Colonic mucosa (tissue), 4 donors: ENCODE measurements at regions not wholly inside any gene's neighbourhood (a gene's known extent, or its start where the extent isn't known, plus 50 kb on each side); places are given as distances from the start of the nearest gene placed in this dataset.

Experiments used
- DNase-seq: peaks from one replicate; pipeline ENCODE4 v3.0.0-alpha.2; 2020
- H3K27ac ChIP-seq: fragments of 200-600 bp; one replicate; pipeline ENCODE4 v1.8.0; 2021
- H3K27me3 ChIP-seq: fragments of 200-600 bp; one replicate; pipeline ENCODE4 v1.8.0; 2021
- H3K36me3 ChIP-seq: fragments of 200-600 bp; one replicate; pipeline ENCODE4 v1.8.0; 2021
- H3K4me1 ChIP-seq: fragments of 200-600 bp; one replicate; pipeline ENCODE4 v1.8.0; 2021; ENCODE audit warnings: mild to moderate bottlenecking
- H3K4me3 ChIP-seq: fragments of 200-600 bp; one replicate; pipeline ENCODE4 v1.8.0; 2021
- H3K9ac ChIP-seq, 2 donors: one replicate each; pipeline ENCODE4 v1.7.0; 2013; ENCODE audit warnings: control low read depth in 2 of 2, low read depth in 2 of 2, low read length in 2 of 2
- H3K9me3 ChIP-seq: fragments of 200-600 bp; one replicate; pipeline ENCODE4 v1.8.0; 2021
- CTCF ChIP-seq: fragments of 200-600 bp; IDR thresholded peaks from one replicate; pipeline ENCODE4 v1.8.0; 2022; ENCODE audit warnings: antibody characterized with exemption, mild to moderate bottlenecking
- intact Hi-C: fragments of 100-400 bp; cut with DNase I; formaldehyde crosslinking; loops from one replicate; pipeline ENCODE4 v1.14.1; 2022
- donor health status: healthy.
- donor health status: DM: no; HTN: no; CAD: no.
- donor health status: DM: no; HTN: no; CAD: no.

GRCh38 chr1:79849388-79849787 is 842.9 kb upstream of the ADGRL4 start:
- Histone ChIP-seq H3K9me3 (no peaks in the 10 kb centered on the region), H3K9ac (no peak overlapping the region), H3K27me3 (no peaks in the 10 kb centered on the region), H3K4me1 (no peaks in the 10 kb centered on the region), H3K27ac (no peak overlapping the region), H3K36me3 (no peaks in the 10 kb centered on the region), H3K4me3 (no peak overlapping the region)
- no peak for TF ChIP-seq CTCF
- intact Hi-C loops, result no loop called here
- DNase-seq, result no peak

GRCh38 chr1:79848316-79848715 is 841.8 kb upstream of the ADGRL4 start:
- Histone ChIP-seq H3K27ac (no peak overlapping the region), H3K36me3 (no peaks in the 10 kb centered on the region), H3K9me3 (no peaks in the 10 kb centered on the region), H3K27me3 (no peaks in the 10 kb centered on the region), H3K4me3 (no peak overlapping the region), H3K4me1 (no peaks in the 10 kb centered on the region), H3K9ac (no peak overlapping the region)
- DNase-seq, result no peak
- TF ChIP-seq CTCF, result no peak
- intact Hi-C loops, result no loop called here

- TF ChIP-seq CTCF, result no peak
- no peak for DNase-seq
- Histone ChIP-seq H3K4me3 (no peak overlapping the region), H3K36me3 (no peaks in the 10 kb centered on the region), H3K9me3 (no peaks in the 10 kb centered on the region), H3K9ac (no peak overlapping the region), H3K27me3 (no peaks in the 10 kb centered on the region), H3K4me1 (no peaks in the 10 kb centered on the region), H3K27ac (no peak overlapping the region)
- intact Hi-C loops, result no loop called here
Observed at GRCh38 chr1:79847700-79848099, 841.2 kb upstream of the ADGRL4 start.

GRCh38 chr1:79845936-79846335 is 839.4 kb upstream of the ADGRL4 start:
- intact Hi-C loops, result no loop called here
- H3K9ac ChIP-seq, result no peak overlapping the region
- no peak for TF ChIP-seq CTCF
- H3K27me3 ChIP-seq, result no peaks in the 10 kb centered on the region
- no peak overlapping the region for H3K4me3 ChIP-seq
- H3K4me1 ChIP-seq, result no peaks in the 10 kb centered on the region
- no peaks in the 10 kb centered on the region for H3K9me3 ChIP-seq
- H3K27ac ChIP-seq, result no peak overlapping the region
- H3K36me3 ChIP-seq, result no peaks in the 10 kb centered on the region
- no peak for DNase-seq

GRCh38 chr1:79842811-79843210 is 836.3 kb upstream of the ADGRL4 start:
- intact Hi-C loops, result no loop called here
- Histone ChIP-seq H3K4me3 (no peak overlapping the region), H3K27me3 (no peaks in the 10 kb centered on the region), H3K4me1 (no peaks in the 10 kb centered on the region), H3K9ac (no peak overlapping the region), H3K36me3 (no peaks in the 10 kb centered on the region), H3K9me3 (no peaks in the 10 kb centered on the region), H3K27ac (no peak overlapping the region)
- no peak for TF ChIP-seq CTCF
- DNase-seq, result no peak

- H3K36me3 ChIP-seq, result no peaks in the 10 kb centered on the region
- TF ChIP-seq CTCF, result no peak
- DNase-seq, result no peak
- no peak overlapping the region for H3K27ac ChIP-seq
- intact Hi-C loops, result no loop called here
- no peak overlapping the region for H3K4me3 ChIP-seq
- no peaks in the 10 kb centered on the region for H3K4me1 ChIP-seq
- no peaks in the 10 kb centered on the region for H3K27me3 ChIP-seq
- H3K9me3 ChIP-seq, result no peaks in the 10 kb centered on the region
- H3K9ac ChIP-seq, result no peak overlapping the region
Observed at GRCh38 chr1:79839882-79840281, 833.4 kb upstream of the ADGRL4 start.
